Caco-2 (cell line): ENCODE measurements at regions not wholly inside any gene's neighbourhood (a gene's known extent, or its start where the extent isn't known, plus 50 kb on each side); places are given as distances from the start of the nearest gene placed in this dataset.

Experiments
- BruUV-seq: library from RNA; stranded (reverse); fragments of 400-500 nt; replicated peaks from 2 replicates; lab custom pipeline; 2021; lab: Mats Ljungman, UMichigan
- CTCF ChIA-PET: fragments of 300-600 bp; sonication (Branson Sonifier 250); formaldehyde crosslinking; loops from one replicate; lab custom pipeline; 2022; ENCODE audit warnings: antibody characterized with exemption; lab: Charles Lee
- POLR2A ChIA-PET: fragments of 300-600 bp; sonication (Branson Sonifier 250); formaldehyde crosslinking; loops from one replicate; lab custom pipeline; 2022; ENCODE audit warnings: antibody characterized with exemption; lab: Charles Lee
- DNase-seq, 2 experiments: peaks; one replicate each; pipeline versions ENCODE4 v3.0.0 to v3.0.0-alpha.2; 2020 to 2022
- H3K27me3 ChIP-seq: replicated peaks from 2 replicates; pipeline ENCODE4 v1.6.0; 2011; ENCODE audit warnings: low read length; ENCODE audit not compliant: control insufficient read depth, insufficient read depth
- H3K36me3 ChIP-seq: 2 replicates; pipeline ENCODE4 v1.5.1; 2011; ENCODE audit warnings: low read length; ENCODE audit not compliant: control insufficient read depth, insufficient read depth
- H3K4me1 ChIP-seq: fragments of 250-450 bp; sonication (Bioruptor Pico); 2 replicates; pipeline ENCODE4 v1.5.1; 2020; ENCODE audit warnings: mild to moderate bottlenecking
- H3K4me3 ChIP-seq: 2 replicates; pipeline ENCODE4 v1.5.1; 2011; ENCODE audit warnings: low read depth, mild to moderate bottlenecking, control low read depth, low read length
- H3K9me3 ChIP-seq: fragments of 250-450 bp; sonication (Bioruptor Pico); 2 replicates; pipeline ENCODE4 v1.5.1; 2020; ENCODE audit warnings: mild to moderate bottlenecking, moderate library complexity
- H3K27ac Mint-ChIP-seq: one replicate; pipeline ENCODE4 v1.8.0; 2022; ENCODE audit warnings: mixed read lengths; ENCODE audit not compliant: unreplicated experiment
- H3K27me3 Mint-ChIP-seq: one replicate; pipeline ENCODE4 v1.8.0; 2022; ENCODE audit warnings: mixed read lengths; ENCODE audit not compliant: insufficient read depth, unreplicated experiment
- H3K36me3 Mint-ChIP-seq: one replicate; pipeline ENCODE4 v1.8.0; 2022; ENCODE audit warnings: mild to moderate bottlenecking, mixed read lengths; ENCODE audit not compliant: insufficient read depth, unreplicated experiment
- H3K4me1 Mint-ChIP-seq: one replicate; pipeline ENCODE4 v1.8.0; 2022; ENCODE audit warnings: low read depth, mixed read lengths; ENCODE audit not compliant: unreplicated experiment
- H3K4me3 Mint-ChIP-seq: one replicate; pipeline ENCODE4 v1.8.0; 2022; ENCODE audit warnings: mild to moderate bottlenecking, moderate library complexity, mixed read lengths; ENCODE audit not compliant: unreplicated experiment
- H3K9me3 Mint-ChIP-seq: one replicate; pipeline ENCODE4 v1.8.0; 2022; ENCODE audit warnings: mixed read lengths; ENCODE audit not compliant: unreplicated experiment
- CTCF ChIP-seq, 2 experiments: fragments of 200-600 bp in 1 of 2; IDR thresholded peaks; 1 replicate in 1 of 2; 2 replicates in 1 of 2; pipeline versions ENCODE4 v1.5.1 to v1.8.0; 2011 to 2022; ENCODE audit warnings: antibody characterized with exemption in 1 of 2, control low read depth in 1 of 2, inconsistent platforms in 1 of 2, low read depth in 1 of 2, low read length in 1 of 2, mild to moderate bottlenecking in 1 of 2, moderate library complexity in 1 of 2; ENCODE audit not compliant: insufficient read depth in 1 of 2, severe bottlenecking in 1 of 2, unreplicated experiment in 1 of 2
- intact Hi-C: fragments of 100-400 bp; cut with micrococcal nuclease; formaldehyde crosslinking; loops from one replicate; pipeline ENCODE4 v1.10.0; 2022; ENCODE audit not compliant: unreplicated experiment

GRCh38 chr2:114123925-114124324 is 234.0 kb downstream of the ACTR3 start:
- Histone ChIP-seq H3K27me3 (no peaks in the 10 kb centered on the region; the same call in 1 of the 2 replicates), H3K4me3 (no peak overlapping the region), H3K36me3 (no peaks in the 10 kb centered on the region), H3K4me1 (no peaks in the 10 kb centered on the region), H3K9me3 (no peaks in the 10 kb centered on the region)
- Mint-ChIP-seq H3K9me3 (no peaks in the 10 kb centered on the region), H3K4me1 (no peaks in the 10 kb centered on the region), H3K36me3 (no peaks in the 10 kb centered on the region), H3K4me3 (no peak overlapping the region), H3K27ac (no peak overlapping the region), H3K27me3 (no peaks in the 10 kb centered on the region)
- CTCF ChIA-PET, result no interaction called here
- no TSS peak for BruUV-seq
- DNase-seq, result no peak
- intact Hi-C loops, result no loop called here
- no peak for TF ChIP-seq CTCF (IDR thresholded peaks at IDR 0.05; ENCODE audit: insufficient read depth in 1 of 2, low read depth in 1 of 2, low read length in 1 of 2, severe bottlenecking in 1 of 2, unreplicated experiment in 1 of 2)
- POLR2A ChIA-PET, result no interaction called here

GRCh38 chr2:114127372-114127771 is 237.5 kb downstream of the ACTR3 start:
- BruUV-seq, result no TSS peak
- POLR2A ChIA-PET, result no interaction called here
- no peak overlapping the region for H3K4me3 ChIP-seq
- Mint-ChIP-seq H3K4me3 (no peak overlapping the region), H3K27me3 (no peaks in the 10 kb centered on the region), H3K36me3 (no peaks in the 10 kb centered on the region), H3K4me1 (no peaks in the 10 kb centered on the region), H3K27ac (no peak overlapping the region), H3K9me3 (no peaks in the 10 kb centered on the region)
- no peak for TF ChIP-seq CTCF (IDR thresholded peaks at IDR 0.05; ENCODE audit: insufficient read depth in 1 of 2, low read depth in 1 of 2, low read length in 1 of 2, severe bottlenecking in 1 of 2, unreplicated experiment in 1 of 2)
- no peaks in the 10 kb centered on the region for H3K36me3 ChIP-seq
- CTCF ChIA-PET, result no interaction called here
- H3K27me3 ChIP-seq, result no peaks in the 10 kb centered on the region; the same call in 1 of the 2 replicates
- DNase-seq, result no peak
- no peaks in the 10 kb centered on the region for H3K9me3 ChIP-seq
- H3K4me1 ChIP-seq, result no peaks in the 10 kb centered on the region
- intact Hi-C loops, result no loop called here

GRCh38 chr2:114128263-114128662 is 238.4 kb downstream of the ACTR3 start:
- H3K4me3 ChIP-seq, result no peak overlapping the region
- no peak for TF ChIP-seq CTCF (IDR thresholded peaks at IDR 0.05; ENCODE audit: insufficient read depth in 1 of 2, low read depth in 1 of 2, low read length in 1 of 2, severe bottlenecking in 1 of 2, unreplicated experiment in 1 of 2)
- intact Hi-C loops, result no loop called here
- ChIA-PET POLR2A (no interaction called here), CTCF (no interaction called here)
- H3K36me3 ChIP-seq, result no peaks in the 10 kb centered on the region
- Mint-ChIP-seq H3K27me3 (no peaks in the 10 kb centered on the region), H3K36me3 (no peaks in the 10 kb centered on the region), H3K9me3 (no peaks in the 10 kb centered on the region), H3K4me3 (no peak overlapping the region), H3K27ac (no peak overlapping the region), H3K4me1 (no peaks in the 10 kb centered on the region)
- no peaks in the 10 kb centered on the region; the same call in 1 of the 2 replicates for H3K27me3 ChIP-seq
- DNase-seq, result no peak
- no peaks in the 10 kb centered on the region for H3K4me1 ChIP-seq
- no TSS peak for BruUV-seq
- no peaks in the 10 kb centered on the region for H3K9me3 ChIP-seq
